ENCODE measurements at regions not wholly inside any gene's neighbourhood (a gene's known extent, or its start where the extent isn't known, plus 50 kb on each side); places are given as distances from the start of the nearest gene placed in this dataset.
"Not testable (repeated sequence)": the region's sequence is repeated elsewhere in the genome, so short reads cannot be mapped to it uniquely, and the experiment has no call there.

GRCh38 chr22:48822278-48823233 is 1005.1 kb downstream of the BRD1 start:
- no peak for DNase-seq

DNA sequence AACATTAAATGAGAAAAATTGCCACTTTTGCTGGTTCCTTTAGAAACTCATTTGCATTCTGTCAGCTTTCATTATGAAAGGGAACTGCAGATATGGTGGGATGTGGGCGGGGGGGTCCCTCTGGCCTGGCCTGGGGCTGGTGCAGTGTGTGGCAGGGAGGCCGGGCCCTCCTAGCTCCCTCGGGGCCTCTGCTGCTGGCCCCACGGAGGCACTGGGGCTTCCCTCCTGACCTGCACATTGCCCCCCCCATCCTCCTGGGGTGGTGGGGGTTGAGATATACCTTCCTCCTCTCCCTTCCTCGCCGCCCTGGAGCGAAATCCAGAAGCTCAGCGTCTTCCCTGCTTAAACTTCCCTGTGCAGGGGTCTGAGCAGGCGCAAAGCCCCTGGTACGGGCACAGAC is 1005.9 kb downstream of the BRD1 start:
- DNase-seq = no peak

GRCh38 chr22:48821346-48821690 is 1006.4 kb downstream of the BRD1 start:
- no peak for DNase-seq

- no peak for DNase-seq
These were observed 1007.0 kb downstream of the BRD1 start for GRCh38 chr22:48820481-48821345.

GRCh38 chr22:48819961-48820360 is 1007.7 kb downstream of the BRD1 start:
- no peak for DNase-seq

DNA sequence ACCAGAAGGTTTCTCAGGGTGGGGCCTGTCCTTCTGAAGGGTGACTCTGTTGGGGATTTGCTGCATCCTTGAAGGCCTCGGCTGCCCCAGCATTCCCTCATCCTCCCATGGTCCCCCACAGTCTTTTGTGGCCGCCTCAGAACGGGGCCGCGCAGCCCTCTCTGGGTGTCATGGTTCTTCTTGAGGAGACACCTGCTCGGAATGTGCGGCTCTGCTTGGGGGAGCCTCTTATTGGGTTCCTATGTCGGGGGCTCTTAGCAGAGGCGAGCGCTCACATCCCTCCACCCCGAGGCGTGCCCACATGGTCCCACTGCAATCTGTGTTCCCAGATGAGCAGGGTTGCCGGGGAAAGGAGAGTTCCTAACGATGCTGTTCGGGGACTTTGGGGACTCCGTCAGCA is 1008.4 kb downstream of the BRD1 start:
- no peak for DNase-seq

DNA sequence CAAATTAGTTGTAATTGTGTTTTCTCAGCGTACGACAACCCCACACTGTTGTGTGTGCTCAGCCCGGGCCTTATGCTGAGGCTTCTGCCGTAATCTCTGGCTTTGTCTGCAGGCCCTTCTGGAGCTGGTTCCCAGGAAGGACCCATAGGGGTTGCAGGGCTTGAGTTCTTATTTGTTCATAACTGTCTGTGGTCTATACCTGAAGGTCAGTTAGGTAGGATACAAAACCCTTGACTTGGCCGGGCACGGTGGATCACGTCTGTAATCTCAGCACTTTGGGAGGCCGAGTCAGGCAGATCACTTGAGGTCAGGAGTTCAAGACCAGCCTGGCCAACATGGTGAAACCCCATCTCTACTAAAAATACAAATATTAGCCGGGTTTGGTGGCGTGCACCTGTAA is 1010.2 kb downstream of the BRD1 start:
- DNase-seq = not testable (repeated sequence)

GRCh38 chr22:48811885-48812284 is 1015.8 kb downstream of the BRD1 start:
- DNase-seq = no peak

DNA sequence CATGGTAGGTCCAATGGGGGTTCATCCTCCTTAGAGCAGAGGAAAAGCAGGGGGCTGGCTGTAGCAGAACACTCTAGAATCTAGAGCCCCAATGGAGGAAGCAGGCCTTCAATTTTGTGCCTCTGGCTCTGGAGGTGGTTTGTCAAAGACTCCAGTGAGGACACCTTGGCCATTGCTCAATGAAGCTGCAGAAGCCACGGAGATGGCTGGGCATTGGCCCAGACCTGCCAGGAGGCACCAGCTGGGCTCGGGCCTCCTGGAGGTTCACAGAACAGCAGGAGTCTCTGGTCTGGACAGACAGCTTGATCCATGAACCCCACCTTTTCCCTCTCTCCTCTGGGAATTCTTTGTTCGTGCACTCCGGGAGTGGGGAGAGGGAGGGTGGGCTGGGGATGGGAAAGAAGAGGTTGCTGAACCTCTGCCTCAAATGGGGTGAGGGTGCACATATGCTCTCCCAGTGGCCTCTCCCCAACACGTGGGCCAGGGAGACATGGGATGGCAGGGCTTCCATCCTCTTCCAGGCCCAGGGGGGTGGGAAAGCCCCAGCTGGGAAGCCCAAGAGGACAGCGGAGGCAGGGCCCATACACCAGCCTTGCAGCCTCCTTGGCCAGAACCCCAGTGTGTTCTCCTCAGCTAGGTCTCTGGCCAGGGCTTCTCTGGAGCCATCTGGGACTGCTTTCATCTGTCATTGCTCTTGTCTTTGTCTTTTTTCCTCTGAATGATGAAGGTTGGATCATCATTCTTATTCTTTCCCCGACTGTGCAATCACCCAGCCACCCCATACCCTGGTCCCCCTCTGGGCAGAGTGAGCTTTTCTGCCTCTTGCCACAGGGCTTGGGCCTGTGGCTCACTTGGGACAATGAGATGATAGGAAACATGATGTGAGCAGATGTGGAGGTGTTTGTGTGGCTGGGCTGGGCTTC is 1019.4 kb downstream of the BRD1 start:
- no peak for DNase-seq

DNA sequence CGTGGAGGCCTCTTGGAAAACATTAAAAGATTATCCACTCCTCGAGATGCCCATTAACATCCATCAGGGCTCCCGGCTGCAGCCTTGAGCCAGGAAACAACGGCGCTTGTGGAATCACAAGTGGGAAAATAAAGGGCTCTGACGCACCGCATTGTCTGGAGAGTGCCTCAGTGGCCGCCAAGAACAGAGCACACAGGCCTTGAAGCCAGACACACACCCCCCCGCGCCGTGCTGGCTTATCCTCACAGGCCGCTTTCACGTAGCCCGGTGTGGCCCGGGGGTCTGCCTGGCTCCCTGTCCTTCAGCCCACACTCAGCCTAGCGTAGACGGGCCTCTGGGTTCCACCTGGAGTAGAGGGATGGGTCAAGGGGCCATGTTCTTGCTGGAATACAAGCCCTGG is 1020.5 kb downstream of the BRD1 start:
- DNase-seq = no peak

GRCh38 chr22:48806227-48806781 is 1021.4 kb downstream of the BRD1 start:
- no peak for DNase-seq

- no peak for DNase-seq
These were observed 1022.2 kb downstream of the BRD1 start for GRCh38 chr22:48805516-48805915.

GRCh38 chr22:48804811-48805301 is 1022.8 kb downstream of the BRD1 start:
- DNase-seq = no peak

GRCh38 chr22:48803948-48804810 is 1023.5 kb downstream of the BRD1 start:
- DNase-seq = no peak

- no peak for DNase-seq
These were observed 1024.3 kb downstream of the BRD1 start for GRCh38 chr22:48803171-48803947.

- no peak for DNase-seq
These were observed 1025.1 kb downstream of the BRD1 start for GRCh38 chr22:48802576-48802975.

- DNase-seq = no peak
These were observed 1026.6 kb downstream of the BRD1 start for GRCh38 chr22:48800886-48801607.

GRCh38 chr22:48800036-48800885 is 1027.4 kb downstream of the BRD1 start:
- DNase-seq = no peak
